A673 (cell line): ENCODE measurements at regions not wholly inside any gene's neighbourhood (a gene's known extent, or its start where the extent isn't known, plus 50 kb on each side); places are given as distances from the start of the nearest gene placed in this dataset.
"Not testable (repeated sequence)": the region's sequence is repeated elsewhere in the genome, so short reads cannot be mapped to it uniquely, and the experiment has no call there.

ENCODE experiments used
- BruUV-seq: library from RNA; stranded (reverse); fragments of 400-500 nt; replicated peaks from 2 replicates; lab custom pipeline; 2021; lab: Mats Ljungman, UMichigan
- CTCF ChIA-PET: fragments of 300-600 bp; sonication (Branson Sonifier 250); formaldehyde crosslinking; loops from one replicate; lab custom pipeline; 2022; ENCODE audit warnings: antibody characterized with exemption; lab: Charles Lee
- POLR2A ChIA-PET: fragments of 300-600 bp; sonication (Branson Sonifier 250); formaldehyde crosslinking; loops from one replicate; lab custom pipeline; 2022; ENCODE audit warnings: antibody characterized with exemption; ENCODE audit not compliant: low non-redundant PET; lab: Charles Lee
- DNase-seq: peaks from one replicate; pipeline ENCODE4 v3.0.0-alpha.2; 2015; ENCODE audit warnings: low spot score
- H3K27ac ChIP-seq: fragments of 200-600 bp; sonication (generic); 2 replicates; pipeline ENCODE4 v1.5.1; 2016; ENCODE audit warnings: mixed run types, low read depth, mild to moderate bottlenecking, mixed read lengths, antibody characterized with exemption, low read length; ENCODE audit not compliant: poor library complexity, severe bottlenecking
- H3K27me3 ChIP-seq: fragments of 200-600 bp; sonication (generic); replicated peaks from 2 replicates; pipeline ENCODE4 v1.6.1; 2017; ENCODE audit warnings: mixed run types, low read depth, mild to moderate bottlenecking, mixed read lengths, antibody characterized with exemption, low read length; ENCODE audit not compliant: insufficient read depth, poor library complexity
- H3K36me3 ChIP-seq: fragments of 200-600 bp; sonication (generic); 2 replicates; pipeline ENCODE4 v1.6.1; 2016; ENCODE audit warnings: mixed run types, mild to moderate bottlenecking, mixed read lengths, antibody characterized with exemption, low read length; ENCODE audit not compliant: insufficient read depth, poor library complexity, severe bottlenecking
- H3K4me1 ChIP-seq: fragments of 200-600 bp; sonication (generic); 2 replicates; pipeline ENCODE4 v1.6.1; 2017; ENCODE audit warnings: mixed run types, mild to moderate bottlenecking, mixed read lengths, antibody characterized with exemption, low read length; ENCODE audit not compliant: insufficient read depth, poor library complexity, severe bottlenecking
- H3K4me3 ChIP-seq: fragments of 200-600 bp; sonication (generic); 2 replicates; pipeline ENCODE4 v1.5.1; 2016; ENCODE audit warnings: low read depth, mixed run types, mild to moderate bottlenecking, mixed read lengths, low read length; ENCODE audit not compliant: poor library complexity, severe bottlenecking
- H3K9me3 ChIP-seq: fragments of 200-600 bp; sonication (generic); 2 replicates; pipeline ENCODE4 v1.6.1; 2016; ENCODE audit warnings: mixed run types, low read depth, mild to moderate bottlenecking, mixed read lengths, antibody characterized with exemption, low read length; ENCODE audit not compliant: poor library complexity, severe bottlenecking
- CTCF ChIP-seq: fragments of 300-800, 200-600 bp; sonication (generic); conservative IDR thresholded peaks from 2 replicates; pipeline ENCODE4 v1.5.1; 2017; ENCODE audit warnings: low read depth, mild to moderate bottlenecking, antibody characterized with exemption, low read length, moderate library complexity, mixed read lengths
- EZH2 ChIP-seq: fragments of 200-600 bp; sonication (generic); IDR thresholded peaks from 2 replicates; pipeline ENCODE4 v1.6.1; 2017; ENCODE audit warnings: borderline replicate concordance, low read depth, mild to moderate bottlenecking, mixed read lengths, antibody characterized with exemption, low read length; ENCODE audit not compliant: poor library complexity, severe bottlenecking
- intact Hi-C: fragments of 100-400 bp; cut with micrococcal nuclease; formaldehyde crosslinking; loops from one replicate; pipeline ENCODE4 v1.10.0; 2022; ENCODE audit not compliant: unreplicated experiment

DNA sequence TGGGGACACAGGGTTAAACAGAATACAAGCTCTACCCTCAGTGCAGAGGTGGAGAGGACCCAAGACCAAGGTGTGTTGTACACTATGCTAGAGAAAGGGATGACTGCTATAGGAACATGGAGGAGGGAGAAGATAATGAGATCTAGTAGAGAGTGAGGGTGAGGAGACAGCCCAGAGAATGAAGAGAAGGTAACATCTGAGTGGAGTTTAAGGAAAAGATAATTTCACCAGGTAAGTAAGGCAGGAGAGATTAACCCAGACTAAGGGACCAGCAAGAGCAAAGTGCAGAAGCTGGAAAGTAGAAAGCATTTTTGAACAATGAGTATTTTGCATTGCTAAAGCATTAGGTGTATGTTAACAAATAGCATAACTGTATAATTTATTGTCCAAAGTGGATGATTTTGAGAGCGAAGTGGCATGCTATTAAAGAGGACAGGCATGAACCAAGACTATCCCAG lies 128.8 kb downstream of the RASSF10 start:
- Histone ChIP-seq H3K27me3 (peaks cover 7% of the 10 kb centered on the region), H3K9me3 (no peaks in the 10 kb centered on the region), H3K4me3 (no peak overlapping the region), H3K27ac (no peak overlapping the region), H3K36me3 (no peaks in the 10 kb centered on the region), H3K4me1 (no peaks in the 10 kb centered on the region)
- TF ChIP-seq CTCF (no peak), EZH2 (no peak)
- no peak for DNase-seq
- ChIA-PET CTCF (no interaction called here), POLR2A (no interaction called here)
- BruUV-seq = no TSS peak
- intact Hi-C loops = no loop called here

DNA sequence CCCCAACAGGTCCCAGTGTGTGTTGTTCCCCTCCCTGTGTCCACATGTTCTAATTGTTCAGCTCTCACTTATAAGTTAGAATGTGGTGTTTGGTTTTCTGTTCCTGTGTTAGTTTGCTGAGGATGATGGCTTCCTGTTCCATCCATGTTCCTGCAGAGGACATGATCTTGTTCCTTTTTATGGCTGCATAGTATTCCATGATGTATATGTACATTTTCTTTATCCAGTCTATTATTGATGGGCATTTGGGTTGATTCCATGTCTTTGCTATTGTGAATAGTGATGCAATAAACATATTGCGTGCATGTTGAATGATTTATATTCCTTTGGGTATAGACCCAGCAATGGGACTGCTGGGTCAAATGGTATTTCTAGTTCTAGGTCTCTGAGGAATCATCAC lies 130.0 kb downstream of the RASSF10 start:
- POLR2A ChIA-PET, H3K9me3 ChIP-seq, H3K27me3 ChIP-seq, H3K27ac ChIP-seq, H3K4me1 ChIP-seq, DNase-seq, H3K4me3 ChIP-seq, intact Hi-C loops, H3K36me3 ChIP-seq, BruUV-seq, CTCF ChIA-PET: not testable (repeated sequence)

- POLR2A ChIA-PET = no interaction called here
- intact Hi-C loops = no loop called here
- BruUV-seq = no TSS peak
Measured at GRCh38 chr11:13140028-13140870, 131.1 kb downstream of the RASSF10 start.

More at GRCh38 chr11:13140028-13140870, 131.1 kb downstream of the RASSF10 start:
- Histone ChIP-seq H3K9me3 (no peaks in the 10 kb centered on the region), H3K27me3 (no peaks in the 10 kb centered on the region), H3K36me3 (no peaks in the 10 kb centered on the region), H3K4me1 (no peaks in the 10 kb centered on the region), H3K4me3 (no peak overlapping the region), H3K27ac (no peak overlapping the region)
- TF ChIP-seq EZH2 = no peak
- TF ChIP-seq CTCF = no peak
- CTCF ChIA-PET = no interaction called here
- no peak for DNase-seq
